Kidney glomerular epithelial cell (primary cell): ENCODE measurements at regions not wholly inside any gene's neighbourhood (a gene's known extent, or its start where the extent isn't known, plus 50 kb on each side); places are given as distances from the start of the nearest gene placed in this dataset.

Experiments
- DNase-seq: peaks from one replicate; lab custom pipeline; 2025; lab: John Stamatoyannopoulos, UW

- no peak for DNase-seq
Observed at GRCh38 chr7:95668504-95669018, 72.2 kb upstream of the PDK4 start.

GRCh38 chr7:95662987-95663386 lies 66.7 kb upstream of the PDK4 start:
- DNase-seq, result no peak

DNA sequence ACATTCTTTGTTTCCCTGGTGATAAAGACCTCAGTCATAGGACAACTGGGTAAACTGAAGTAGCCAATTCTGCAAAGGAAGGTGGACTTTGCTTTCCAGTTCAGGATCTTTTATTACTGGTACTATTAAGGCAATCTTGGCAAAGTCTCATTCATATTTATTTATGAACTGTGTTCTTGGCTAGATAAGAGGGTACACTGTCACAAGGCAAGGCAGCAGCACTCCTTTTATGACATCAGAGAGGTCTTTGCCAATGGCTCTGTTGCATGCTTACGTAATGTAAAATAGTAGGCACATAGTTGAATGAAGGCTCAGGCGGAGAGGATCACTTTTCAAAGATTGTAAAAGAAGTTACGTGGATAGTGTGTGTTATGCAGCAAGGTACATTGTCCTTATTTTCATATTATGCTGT lies 63.7 kb upstream of the PDK4 start:
- DNase-seq, result no peak

DNA sequence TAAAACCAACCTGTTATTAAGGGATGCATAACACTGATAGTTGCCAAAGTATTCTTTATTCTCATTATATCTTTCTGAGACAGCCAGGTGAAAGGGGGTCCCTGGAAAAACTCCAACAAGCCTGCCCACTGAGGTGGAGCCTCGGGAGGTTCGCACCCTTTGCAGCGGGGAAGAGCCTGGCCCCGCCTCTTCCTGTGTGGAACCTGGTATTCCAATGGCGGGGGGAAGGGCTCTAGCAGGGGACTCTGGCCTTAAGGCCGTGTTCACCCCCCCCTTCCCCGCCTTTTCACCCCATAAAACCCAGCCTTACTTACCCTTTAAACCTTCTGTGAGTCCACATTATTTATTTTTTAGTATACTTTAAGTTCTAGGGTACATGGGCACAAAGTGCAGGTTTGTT lies 62.4 kb upstream of the PDK4 start:
- DNase-seq, result no peak

- no peak for DNase-seq
Observed at GRCh38 chr7:95649546-95649945, 53.2 kb upstream of the PDK4 start.

DNA sequence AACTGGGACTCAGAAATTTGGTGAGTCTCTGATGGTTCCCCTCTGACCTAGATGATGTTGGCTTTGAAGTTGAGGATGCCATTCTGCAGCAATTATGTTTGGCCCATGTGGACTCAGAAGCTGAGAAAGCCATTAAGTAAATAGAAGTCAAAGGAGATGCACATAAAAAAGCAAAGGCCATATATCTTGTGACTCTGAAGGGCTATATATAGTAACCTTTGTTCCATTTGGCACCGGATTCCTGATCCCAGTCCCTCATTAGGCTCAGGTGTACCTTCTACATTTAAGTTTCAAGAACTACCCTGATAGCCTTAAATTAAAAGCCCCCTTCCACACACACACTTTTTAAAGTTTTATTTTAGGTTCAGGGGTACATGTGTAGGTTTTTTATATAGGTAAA lies 50.0 kb upstream of the PDK4 start:
- no peak for DNase-seq
